ENCODE measurements at regions not wholly inside any gene's neighbourhood (a gene's known extent, or its start where the extent isn't known, plus 50 kb on each side); places are given as distances from the start of the nearest gene placed in this dataset.
"Not testable (repeated sequence)": the region's sequence is repeated elsewhere in the genome, so short reads cannot be mapped to it uniquely, and the experiment has no call there.

DNA sequence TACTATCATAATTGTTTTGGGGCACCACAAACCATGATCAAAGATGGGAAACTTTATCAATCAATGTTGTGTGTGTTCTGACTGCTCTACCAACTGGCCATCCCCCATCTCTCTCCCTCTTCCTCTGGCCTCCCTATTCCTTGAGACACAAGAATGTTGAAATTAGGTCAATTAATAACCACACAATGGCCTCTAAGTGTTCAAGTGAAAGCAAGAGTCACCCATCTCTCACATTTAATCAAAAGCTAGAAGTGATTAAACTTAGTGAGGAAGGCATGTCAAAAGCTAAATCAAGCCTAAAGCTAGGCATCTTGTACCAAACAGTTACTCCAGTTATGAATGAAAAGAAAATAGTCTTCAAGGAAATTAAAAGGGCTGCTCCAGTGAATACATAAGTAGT lies 390.3 kb upstream of the NFIA start:
- TF ChIP-seq, protein P1, sequence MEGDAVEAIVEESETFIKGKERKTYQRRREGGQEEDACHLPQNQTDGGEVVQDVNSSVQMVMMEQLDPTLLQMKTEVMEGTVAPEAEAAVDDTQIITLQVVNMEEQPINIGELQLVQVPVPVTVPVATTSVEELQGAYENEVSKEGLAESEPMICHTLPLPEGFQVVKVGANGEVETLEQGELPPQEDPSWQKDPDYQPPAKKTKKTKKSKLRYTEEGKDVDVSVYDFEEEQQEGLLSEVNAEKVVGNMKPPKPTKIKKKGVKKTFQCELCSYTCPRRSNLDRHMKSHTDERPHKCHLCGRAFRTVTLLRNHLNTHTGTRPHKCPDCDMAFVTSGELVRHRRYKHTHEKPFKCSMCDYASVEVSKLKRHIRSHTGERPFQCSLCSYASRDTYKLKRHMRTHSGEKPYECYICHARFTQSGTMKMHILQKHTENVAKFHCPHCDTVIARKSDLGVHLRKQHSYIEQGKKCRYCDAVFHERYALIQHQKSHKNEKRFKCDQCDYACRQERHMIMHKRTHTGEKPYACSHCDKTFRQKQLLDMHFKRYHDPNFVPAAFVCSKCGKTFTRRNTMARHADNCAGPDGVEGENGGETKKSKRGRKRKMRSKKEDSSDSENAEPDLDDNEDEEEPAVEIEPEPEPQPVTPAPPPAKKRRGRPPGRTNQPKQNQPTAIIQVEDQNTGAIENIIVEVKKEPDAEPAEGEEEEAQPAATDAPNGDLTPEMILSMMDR (IDR thresholded peaks at IDR 0.05; ENCODE audit: low read depth, low read length) = no peak
- H3K4me3 ChIP-seq (ENCODE audit: low read depth, low read length) = no peak overlapping the region

- not testable (repeated sequence) for H3K4me3 ChIP-seq (ENCODE audit: low read depth, low read length)
Measured at GRCh38 chr1:60688221-60688620, 394.1 kb upstream of the NFIA start.

GRCh38 chr1:60681095-60681860 lies 401.1 kb upstream of the NFIA start:
- TF ChIP-seq, protein P1 (IDR thresholded peaks at IDR 0.05; ENCODE audit: low read depth, low read length) = no peak
- no peak overlapping the region for H3K4me3 ChIP-seq (ENCODE audit: low read depth, low read length)

- no peak overlapping the region for H3K4me3 ChIP-seq (ENCODE audit: low read depth, low read length)
- TF ChIP-seq, protein P1 (IDR thresholded peaks at IDR 0.05; ENCODE audit: low read depth, low read length) = no peak
Measured at GRCh38 chr1:60679524-60680375, 402.6 kb upstream of the NFIA start.

DNA sequence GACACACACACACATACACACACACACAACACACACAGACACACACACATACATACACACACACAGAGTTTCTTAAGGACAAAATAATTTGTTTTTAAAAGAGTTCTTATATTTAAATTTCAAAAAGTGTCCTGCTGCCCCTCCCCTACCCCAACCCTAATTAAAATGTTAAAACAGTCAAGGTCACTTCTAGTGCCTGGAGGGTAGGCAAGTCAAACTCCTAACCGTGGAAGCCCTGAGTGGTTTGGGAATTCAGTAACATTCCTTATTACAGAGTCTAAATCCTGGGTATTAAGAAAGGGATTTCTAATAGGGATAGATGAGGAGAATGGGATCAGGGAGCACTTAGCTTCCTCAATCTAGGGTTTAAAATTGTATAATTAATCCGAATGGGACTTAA lies 403.6 kb upstream of the NFIA start:
- TF ChIP-seq, protein P1 (IDR thresholded peaks at IDR 0.05; ENCODE audit: low read depth, low read length) = no peak
- no peak overlapping the region for H3K4me3 ChIP-seq (ENCODE audit: low read depth, low read length)

- H3K4me3 ChIP-seq (ENCODE audit: low read depth, low read length) = no peak overlapping the region
- TF ChIP-seq, protein P1 (IDR thresholded peaks at IDR 0.05; ENCODE audit: low read depth, low read length) = no peak
Measured at GRCh38 chr1:60678391-60678790, 404.0 kb upstream of the NFIA start.

GRCh38 chr1:60672449-60672848 lies 409.9 kb upstream of the NFIA start:
- TF ChIP-seq, protein P1 (IDR thresholded peaks at IDR 0.05; ENCODE audit: low read depth, low read length) = no peak
- no peak overlapping the region for H3K4me3 ChIP-seq (ENCODE audit: low read depth, low read length)
